Fibroblast of mammary gland (primary cell): ENCODE measurements at regions not wholly inside any gene's neighbourhood (a gene's known extent, or its start where the extent isn't known, plus 50 kb on each side); places are given as distances from the start of the nearest gene placed in this dataset.

Experiments used
- DNase-seq: peaks from one replicate; pipeline ENCODE4 v3.0.0-alpha.2; 2010; ENCODE audit warnings: low read depth
- H3K4me3 ChIP-seq: 2 replicates; pipeline ENCODE4 v1.5.1; 2011; ENCODE audit warnings: low read depth, mild to moderate bottlenecking, low read length, moderate library complexity; ENCODE audit not compliant: control insufficient read depth
- TF ChIP-seq, protein P1 (sequence below): conservative IDR thresholded peaks from 2 replicates; pipeline ENCODE4 v1.5.1; 2011; ENCODE audit warnings: low read depth, low read length, inconsistent platforms; ENCODE audit not compliant: control insufficient read depth, insufficient read depth

DNA sequence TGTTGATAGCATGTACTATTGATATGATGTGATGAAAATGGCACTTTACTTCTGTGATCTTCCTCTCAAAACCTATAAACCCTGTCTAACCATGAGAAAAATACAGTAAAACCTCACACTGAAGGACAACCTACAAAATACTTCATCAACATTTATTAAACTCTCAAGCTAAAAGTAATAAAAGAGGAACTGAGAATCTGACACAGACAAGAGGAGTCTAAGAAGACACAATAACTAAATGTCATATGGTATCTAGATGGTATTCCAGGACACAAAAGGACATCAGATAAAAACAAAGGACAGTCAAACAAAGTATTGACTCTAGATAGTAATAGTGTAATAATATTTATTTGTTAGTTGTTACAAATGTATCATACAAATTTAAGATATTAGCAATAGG, 655.3 kb downstream of the SH3BGRL start:
- TF ChIP-seq, protein P1, sequence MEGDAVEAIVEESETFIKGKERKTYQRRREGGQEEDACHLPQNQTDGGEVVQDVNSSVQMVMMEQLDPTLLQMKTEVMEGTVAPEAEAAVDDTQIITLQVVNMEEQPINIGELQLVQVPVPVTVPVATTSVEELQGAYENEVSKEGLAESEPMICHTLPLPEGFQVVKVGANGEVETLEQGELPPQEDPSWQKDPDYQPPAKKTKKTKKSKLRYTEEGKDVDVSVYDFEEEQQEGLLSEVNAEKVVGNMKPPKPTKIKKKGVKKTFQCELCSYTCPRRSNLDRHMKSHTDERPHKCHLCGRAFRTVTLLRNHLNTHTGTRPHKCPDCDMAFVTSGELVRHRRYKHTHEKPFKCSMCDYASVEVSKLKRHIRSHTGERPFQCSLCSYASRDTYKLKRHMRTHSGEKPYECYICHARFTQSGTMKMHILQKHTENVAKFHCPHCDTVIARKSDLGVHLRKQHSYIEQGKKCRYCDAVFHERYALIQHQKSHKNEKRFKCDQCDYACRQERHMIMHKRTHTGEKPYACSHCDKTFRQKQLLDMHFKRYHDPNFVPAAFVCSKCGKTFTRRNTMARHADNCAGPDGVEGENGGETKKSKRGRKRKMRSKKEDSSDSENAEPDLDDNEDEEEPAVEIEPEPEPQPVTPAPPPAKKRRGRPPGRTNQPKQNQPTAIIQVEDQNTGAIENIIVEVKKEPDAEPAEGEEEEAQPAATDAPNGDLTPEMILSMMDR, result no peak
- DNase-seq, result no peak
- H3K4me3 ChIP-seq, result no peak overlapping the region

DNA sequence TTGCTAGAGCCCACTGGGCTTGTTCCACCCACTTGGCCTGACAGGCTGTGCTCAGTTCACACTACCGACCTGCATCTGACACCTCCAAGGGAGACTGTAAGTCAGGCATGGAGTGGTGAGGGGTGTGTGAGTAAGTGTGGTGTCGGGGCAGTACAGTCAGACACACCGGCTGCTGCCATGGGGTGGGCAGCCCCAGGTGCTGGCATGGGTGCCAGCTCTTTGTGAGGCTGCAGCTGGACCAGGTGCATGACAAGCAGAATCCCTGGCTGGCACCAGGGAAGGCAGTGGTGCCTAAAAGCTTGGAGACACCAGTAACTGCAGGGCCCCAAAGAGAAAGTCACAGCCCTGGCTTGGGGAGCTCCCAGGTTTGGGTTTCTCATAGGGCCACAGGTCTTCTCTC, 665.0 kb downstream of the SH3BGRL start:
- DNase-seq, result no peak
- TF ChIP-seq, protein P1, result no peak
- H3K4me3 ChIP-seq, result no peak overlapping the region

DNA sequence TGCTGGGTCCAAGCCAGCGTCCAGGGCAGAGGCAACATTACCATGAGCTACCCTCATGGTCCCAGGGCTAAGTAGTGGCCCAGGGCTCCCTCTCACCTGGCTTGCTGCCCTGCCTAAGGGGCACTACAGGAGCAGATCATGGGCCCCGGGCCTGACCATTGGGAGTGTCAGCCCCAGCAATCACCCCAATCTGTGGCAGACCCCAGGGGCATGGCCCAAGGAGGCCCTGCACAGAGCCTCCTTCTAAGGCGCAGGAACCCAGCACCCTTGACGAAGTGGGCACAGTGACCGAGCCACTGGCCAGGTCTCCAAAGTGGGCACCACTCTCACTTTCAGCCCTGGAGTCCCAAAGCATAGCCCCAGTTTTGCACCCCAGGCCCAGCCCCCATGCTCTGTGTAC, 667.1 kb downstream of the SH3BGRL start:
- no peak overlapping the region for H3K4me3 ChIP-seq
- no peak for DNase-seq
- TF ChIP-seq, protein P1, result no peak

DNA sequence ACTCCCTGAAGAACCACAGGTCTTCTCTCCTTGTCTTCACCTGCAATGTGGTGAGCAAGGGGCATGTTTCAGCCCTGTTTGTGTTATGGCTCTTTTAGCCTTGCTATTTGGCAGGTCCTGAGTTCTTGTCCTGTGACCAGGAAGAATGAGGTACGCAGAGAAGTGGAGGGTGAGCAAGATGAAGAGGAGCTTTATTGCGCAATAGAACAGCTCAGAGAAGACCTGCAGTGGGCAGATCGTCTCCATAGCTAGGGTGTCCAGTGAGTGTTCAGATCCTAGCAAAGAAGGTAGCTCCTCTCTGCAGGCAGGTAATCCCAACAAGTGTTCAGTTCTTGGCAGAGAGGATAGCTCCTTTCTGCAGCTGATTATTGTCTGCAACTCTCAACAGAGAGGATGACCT, 672.9 kb downstream of the SH3BGRL start:
- H3K4me3 ChIP-seq, result no peak overlapping the region
- TF ChIP-seq, protein P1, result no peak
- DNase-seq, result no peak

DNA sequence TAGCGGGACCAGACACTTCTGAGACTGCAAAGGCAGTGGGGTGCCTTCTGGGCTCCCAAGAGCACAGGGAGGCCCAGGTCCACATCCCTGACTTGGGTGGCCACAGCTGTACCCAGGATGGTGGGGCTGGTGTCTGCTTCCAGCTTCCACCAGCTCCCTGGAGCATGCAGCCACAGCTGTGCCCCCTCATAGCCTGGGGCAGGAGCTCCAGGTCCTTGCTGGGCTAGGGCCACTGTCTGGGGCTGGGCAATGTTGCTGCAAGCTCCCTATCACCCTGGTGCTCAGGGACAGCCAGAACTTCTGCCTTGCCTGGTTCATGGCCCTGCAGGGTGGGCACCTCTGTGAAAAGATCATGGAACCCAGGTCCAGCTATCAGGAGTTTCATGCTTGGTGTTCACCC, 673.9 kb downstream of the SH3BGRL start:
- H3K4me3 ChIP-seq, result no peak overlapping the region
- DNase-seq, result no peak
- TF ChIP-seq, protein P1, result no peak

DNA sequence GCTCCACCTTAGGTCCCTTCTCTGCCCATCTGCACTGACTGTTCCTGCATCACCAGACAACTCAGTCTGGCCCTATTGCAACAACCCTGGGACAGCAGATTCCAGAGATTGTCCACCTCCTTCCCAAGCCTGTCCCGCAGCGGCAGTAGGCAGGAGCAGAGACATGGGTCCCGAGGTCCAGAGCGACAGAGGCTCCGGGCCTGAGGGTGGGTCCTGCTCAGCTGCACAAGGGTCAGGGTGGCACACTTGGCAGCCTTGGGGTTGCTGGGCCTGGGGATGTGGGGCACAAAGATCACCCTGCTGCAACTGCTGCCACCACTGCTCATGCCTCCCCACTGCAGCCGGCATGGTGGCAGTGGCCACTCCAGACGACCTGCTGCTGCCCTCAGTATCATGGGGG, 674.5 kb downstream of the SH3BGRL start:
- DNase-seq, result no peak
- H3K4me3 ChIP-seq, result no peak overlapping the region
- TF ChIP-seq, protein P1, result no peak

DNA sequence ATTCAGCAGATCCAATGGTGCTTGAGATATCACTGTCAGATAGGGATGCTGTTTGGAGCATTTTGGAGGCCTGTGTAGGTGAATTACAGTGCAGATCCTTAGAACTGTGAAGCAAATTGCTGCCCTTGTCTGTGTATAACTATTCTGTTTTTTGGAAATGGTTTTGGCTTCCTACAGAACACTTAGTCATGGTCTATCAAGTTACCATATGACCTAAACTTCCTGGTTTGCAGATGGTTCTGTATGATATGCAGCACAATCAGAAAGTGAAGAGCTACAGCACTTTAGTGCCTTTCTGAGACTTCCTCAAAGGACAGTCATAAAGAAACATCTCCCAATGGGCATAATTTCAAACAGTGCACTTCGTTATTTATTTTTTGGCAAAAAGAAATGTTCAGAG, 688.6 kb downstream of the SH3BGRL start:
- TF ChIP-seq, protein P1, result no peak
- no peak for DNase-seq
- H3K4me3 ChIP-seq, result no peak overlapping the region
